ENCODE measurements at regions not wholly inside any gene's neighbourhood (a gene's known extent, or its start where the extent isn't known, plus 50 kb on each side); places are given as distances from the start of the nearest gene placed in this dataset.

- TF ChIP-seq CTCF (IDR thresholded peaks at IDR 0.05): no peak
- DNase-seq (ENCODE audit: low spot score) (no peak), ATAC-seq (ENCODE audit: low FRiP score) (no peak)
Measured at GRCh38 chr3:178054471-178054870, 481.8 kb upstream of the KCNMB2 start.

DNA sequence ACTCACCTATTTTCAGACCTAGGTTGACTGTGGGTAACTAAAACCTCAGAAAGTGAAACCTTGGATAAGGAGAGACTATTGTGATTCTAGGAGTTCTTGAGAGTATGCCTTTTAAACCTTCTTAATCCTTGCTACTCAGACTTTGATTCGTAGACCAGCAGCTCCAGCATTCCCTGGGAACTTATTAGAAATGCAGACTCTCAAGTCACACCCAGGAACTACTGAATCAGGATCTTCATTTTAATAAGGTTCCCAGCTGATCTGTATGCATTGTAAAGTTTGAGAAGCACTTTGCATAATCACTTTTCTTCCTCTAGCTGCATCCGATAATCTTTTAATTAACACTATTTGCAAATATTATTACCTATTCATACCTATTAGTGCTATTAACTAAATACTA, 480.3 kb upstream of the KCNMB2 start:
- DNase-seq (ENCODE audit: low spot score) (no peak), ATAC-seq (ENCODE audit: low FRiP score) (no peak)
- no peak for TF ChIP-seq CTCF (IDR thresholded peaks at IDR 0.05)

DNA sequence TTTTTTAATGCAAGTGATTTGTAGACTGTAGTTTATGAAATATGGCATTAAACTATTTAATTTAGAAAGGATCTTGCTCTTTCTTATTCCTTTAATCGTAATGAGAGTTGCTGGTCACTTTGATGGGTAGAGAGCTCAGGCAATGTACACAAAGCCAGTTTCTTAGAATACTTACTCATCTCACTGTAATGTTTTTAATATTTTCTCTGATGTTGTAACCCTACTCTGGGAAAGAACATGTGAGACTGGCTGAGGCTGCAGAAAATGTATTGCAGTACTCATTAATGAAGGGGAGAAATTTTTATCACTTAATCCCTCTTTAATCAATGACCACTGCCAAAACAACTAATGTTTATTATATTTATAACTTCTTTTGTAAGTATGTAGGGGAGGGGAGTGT, 479.4 kb upstream of the KCNMB2 start:
- DNase-seq (ENCODE audit: low spot score) (no peak), ATAC-seq (ENCODE audit: low FRiP score) (no peak)
- TF ChIP-seq CTCF (IDR thresholded peaks at IDR 0.05): no peak

DNA sequence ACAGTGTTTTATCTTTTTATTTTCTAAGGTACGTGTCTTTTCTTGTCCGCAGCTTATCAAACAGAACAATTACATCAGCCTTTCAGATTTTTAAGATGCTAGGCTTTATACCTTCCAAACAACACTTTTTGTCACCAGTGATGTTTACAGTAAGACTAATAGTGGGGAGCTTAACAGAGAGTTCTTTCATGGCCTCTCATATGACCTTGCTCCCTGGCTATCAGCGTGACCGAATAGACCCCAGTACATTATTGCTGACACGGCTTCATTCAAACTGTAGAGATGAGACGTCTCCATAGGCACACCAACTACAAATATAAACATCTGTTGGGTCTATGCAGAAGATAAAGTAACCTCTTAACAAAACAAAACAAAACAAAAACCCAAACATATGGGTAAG, 477.6 kb upstream of the KCNMB2 start:
- ATAC-seq (ENCODE audit: low FRiP score) (no peak), DNase-seq (ENCODE audit: low spot score) (no peak)
- TF ChIP-seq CTCF (IDR thresholded peaks at IDR 0.05): no peak

GRCh38 chr3:178059119-178059518, 477.1 kb upstream of the KCNMB2 start:
- no peak for DNase-seq (ENCODE audit: low spot score)
- ATAC-seq (ENCODE audit: low FRiP score): no peak
- TF ChIP-seq CTCF (IDR thresholded peaks at IDR 0.05): no peak

DNA sequence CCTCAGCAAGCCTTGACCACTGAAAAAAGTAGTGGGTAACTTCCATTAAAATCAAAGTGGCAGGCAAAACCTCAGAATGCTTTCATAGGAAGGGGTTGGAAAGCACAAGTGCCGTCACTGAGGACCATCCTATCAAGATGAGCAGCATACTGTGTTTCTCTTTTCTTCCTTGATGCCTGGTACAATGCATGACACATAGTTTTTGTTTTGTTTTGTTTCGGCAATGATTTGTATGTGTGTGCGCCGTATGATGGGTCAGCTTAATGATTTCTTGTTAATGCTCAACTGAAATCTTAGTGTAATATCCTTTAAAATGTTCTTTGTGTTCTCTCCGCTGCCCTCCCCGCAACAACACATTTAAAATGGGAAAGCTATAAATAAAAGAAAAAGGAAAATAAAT, 476.4 kb upstream of the KCNMB2 start:
- ATAC-seq (ENCODE audit: low FRiP score): no peak
- TF ChIP-seq CTCF (IDR thresholded peaks at IDR 0.05): no peak
- no peak for DNase-seq (ENCODE audit: low spot score)

DNA sequence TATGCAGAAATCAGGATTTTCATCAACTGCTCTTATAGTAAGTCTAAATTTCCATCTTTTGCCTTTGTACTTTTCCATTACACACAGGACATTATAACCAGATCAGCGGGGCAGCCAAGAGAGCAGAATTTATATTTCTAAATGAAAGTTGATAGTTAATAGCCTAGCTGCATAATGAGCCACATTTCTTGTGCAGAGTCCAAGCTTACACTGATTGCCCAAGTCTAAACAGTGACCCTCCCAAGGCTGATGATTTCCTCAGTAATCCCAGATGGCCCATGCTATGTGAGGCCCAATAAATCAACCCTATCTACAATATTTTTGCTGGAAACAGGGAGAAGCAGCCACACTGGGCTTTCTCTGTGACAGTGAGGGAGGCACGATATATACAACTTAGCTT, 475.8 kb upstream of the KCNMB2 start:
- no peak for TF ChIP-seq CTCF (IDR thresholded peaks at IDR 0.05)
- DNase-seq (ENCODE audit: low spot score) (no peak), ATAC-seq (ENCODE audit: low FRiP score) (peak; percentile 89)

All from omental fat pad (tissue), 3 donors.